ENCODE measurements at regions not wholly inside any gene's neighbourhood (a gene's known extent, or its start where the extent isn't known, plus 50 kb on each side); places are given as distances from the start of the nearest gene placed in this dataset.

DNA sequence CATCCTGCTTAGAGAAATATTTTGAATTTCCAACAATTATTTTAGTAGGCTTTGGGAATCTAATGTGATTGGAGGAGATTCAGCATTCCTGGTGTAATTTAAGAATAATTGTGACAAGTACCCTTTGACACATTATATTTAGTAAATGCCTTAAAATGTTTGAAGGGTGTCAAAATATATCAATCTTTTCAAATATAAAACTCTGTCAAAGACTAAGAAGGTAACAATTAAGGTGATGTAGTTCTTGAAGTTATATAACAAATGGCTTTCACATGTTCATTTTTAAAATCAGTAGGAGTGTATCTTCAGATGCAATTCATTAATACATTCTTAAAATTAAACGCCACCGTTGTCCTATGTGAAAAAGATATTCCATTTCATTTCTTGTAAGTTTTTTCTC, 1977.1 kb upstream of the CDH9 start:
- TF ChIP-seq, protein P1, sequence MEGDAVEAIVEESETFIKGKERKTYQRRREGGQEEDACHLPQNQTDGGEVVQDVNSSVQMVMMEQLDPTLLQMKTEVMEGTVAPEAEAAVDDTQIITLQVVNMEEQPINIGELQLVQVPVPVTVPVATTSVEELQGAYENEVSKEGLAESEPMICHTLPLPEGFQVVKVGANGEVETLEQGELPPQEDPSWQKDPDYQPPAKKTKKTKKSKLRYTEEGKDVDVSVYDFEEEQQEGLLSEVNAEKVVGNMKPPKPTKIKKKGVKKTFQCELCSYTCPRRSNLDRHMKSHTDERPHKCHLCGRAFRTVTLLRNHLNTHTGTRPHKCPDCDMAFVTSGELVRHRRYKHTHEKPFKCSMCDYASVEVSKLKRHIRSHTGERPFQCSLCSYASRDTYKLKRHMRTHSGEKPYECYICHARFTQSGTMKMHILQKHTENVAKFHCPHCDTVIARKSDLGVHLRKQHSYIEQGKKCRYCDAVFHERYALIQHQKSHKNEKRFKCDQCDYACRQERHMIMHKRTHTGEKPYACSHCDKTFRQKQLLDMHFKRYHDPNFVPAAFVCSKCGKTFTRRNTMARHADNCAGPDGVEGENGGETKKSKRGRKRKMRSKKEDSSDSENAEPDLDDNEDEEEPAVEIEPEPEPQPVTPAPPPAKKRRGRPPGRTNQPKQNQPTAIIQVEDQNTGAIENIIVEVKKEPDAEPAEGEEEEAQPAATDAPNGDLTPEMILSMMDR (IDR thresholded peaks at IDR 0.05; ENCODE audit: insufficient read depth, low read depth, low read length, missing control alignments): no peak
- H3K4me3 ChIP-seq (ENCODE audit: low read length): no peak overlapping the region
- no peak for DNase-seq (ENCODE audit: low read depth)

DNA sequence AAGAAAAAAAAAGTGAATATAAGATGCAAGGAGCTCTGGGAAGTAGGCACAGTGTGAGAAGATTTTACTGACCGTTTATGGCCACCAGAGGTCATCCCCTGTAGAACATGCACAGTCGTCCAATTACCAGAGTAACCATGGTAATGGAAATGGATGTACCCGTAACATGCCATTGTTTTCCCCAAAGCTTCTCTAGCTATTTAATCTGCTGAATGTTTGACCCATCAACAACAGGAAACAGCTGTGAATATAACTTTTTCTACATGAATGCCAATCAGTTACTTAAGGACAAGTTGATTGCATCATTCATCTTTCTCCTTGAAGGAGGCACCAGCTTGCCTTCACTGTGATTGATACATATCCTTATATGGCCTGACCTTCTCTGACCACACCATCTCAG, 1967.0 kb upstream of the CDH9 start:
- TF ChIP-seq, protein P1 (IDR thresholded peaks at IDR 0.05; ENCODE audit: insufficient read depth, low read depth, low read length, missing control alignments): no peak
- H3K4me3 ChIP-seq (ENCODE audit: low read length): no peak overlapping the region
- DNase-seq (ENCODE audit: low read depth): no peak

GRCh38 chr5:29002481-29002880, 1964.1 kb upstream of the CDH9 start:
- no peak for DNase-seq (ENCODE audit: low read depth)
- H3K4me3 ChIP-seq (ENCODE audit: low read length): no peak overlapping the region
- TF ChIP-seq, protein P1 (IDR thresholded peaks at IDR 0.05; ENCODE audit: insufficient read depth, low read depth, low read length, missing control alignments): no peak

DNA sequence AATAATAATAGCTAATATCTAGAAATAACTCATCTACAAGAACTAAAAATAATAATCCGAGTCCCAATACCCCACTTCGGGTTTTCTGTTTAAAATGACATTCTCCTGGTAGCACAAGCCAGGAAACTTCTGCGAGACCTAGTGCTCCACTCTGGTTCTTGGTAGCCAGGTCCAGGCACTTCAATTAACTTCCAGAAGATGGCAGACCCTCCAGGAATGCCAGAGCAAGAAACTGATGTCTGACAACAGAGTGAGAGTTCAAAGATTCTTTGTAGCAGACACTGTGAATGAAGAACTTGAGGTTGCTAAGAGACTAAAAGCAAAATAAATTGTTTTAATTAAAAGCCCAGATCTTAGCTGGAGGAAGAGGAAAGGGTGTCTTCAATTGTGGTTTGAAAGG, 1963.3 kb upstream of the CDH9 start:
- H3K4me3 ChIP-seq (ENCODE audit: low read length): no peak overlapping the region

GRCh38 chr5:28984639-28985038, 1946.3 kb upstream of the CDH9 start:
- TF ChIP-seq, protein P1 (IDR thresholded peaks at IDR 0.05; ENCODE audit: insufficient read depth, low read depth, low read length, missing control alignments): no peak
- no peak overlapping the region for H3K4me3 ChIP-seq (ENCODE audit: low read length)
- DNase-seq (ENCODE audit: low read depth): no peak

More for the DNA sequence above, 1963.3 kb upstream of the CDH9 start:
- TF ChIP-seq, protein P1 (IDR thresholded peaks at IDR 0.05; ENCODE audit: insufficient read depth, low read depth, low read length, missing control alignments): no peak
- no peak for DNase-seq (ENCODE audit: low read depth)

GRCh38 chr5:28975508-28975907, 1937.1 kb upstream of the CDH9 start:
- no peak for DNase-seq (ENCODE audit: low read depth)
- TF ChIP-seq, protein P1 (IDR thresholded peaks at IDR 0.05; ENCODE audit: insufficient read depth, low read depth, low read length, missing control alignments): no peak
- H3K4me3 ChIP-seq (ENCODE audit: low read length): no peak overlapping the region

DNA sequence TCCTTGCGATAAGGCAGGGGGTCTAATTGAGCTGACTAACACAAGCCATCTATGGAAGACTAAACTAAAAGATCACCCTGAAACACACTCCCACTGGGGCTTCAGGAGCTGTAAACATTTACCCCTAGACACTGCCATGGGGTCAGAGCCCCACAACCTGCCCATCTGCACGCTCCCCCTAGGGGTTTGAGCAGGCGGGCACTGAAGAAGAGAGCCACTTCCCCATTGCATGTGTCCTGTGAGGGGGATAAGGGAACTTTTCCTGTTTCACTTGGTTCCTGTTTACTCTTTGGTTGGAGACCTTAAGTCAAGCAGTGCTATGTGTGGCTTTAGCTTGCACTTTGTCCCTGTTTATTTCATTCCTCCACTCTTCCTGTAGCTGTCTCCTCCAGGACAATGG, 1929.5 kb upstream of the CDH9 start:
- no peak for DNase-seq (ENCODE audit: low read depth)
- TF ChIP-seq, protein P1 (IDR thresholded peaks at IDR 0.05; ENCODE audit: insufficient read depth, low read depth, low read length, missing control alignments): no peak
- H3K4me3 ChIP-seq (ENCODE audit: low read length): no peak overlapping the region

Data from epithelial cell of esophagus (primary cell).